Left lung (tissue), 4 donors: ENCODE measurements at regions not wholly inside any gene's neighbourhood (a gene's known extent, or its start where the extent isn't known, plus 50 kb on each side); places are given as distances from the start of the nearest gene placed in this dataset.
A peak's percentile ranks its signal among the peaks of the same experiment; 100 is the strongest.

Source experiments
- ATAC-seq: fragments of 200-7000 bp; cut with Tn5 transposase; one replicate; pipeline ENCODE4 v1.9.1; 2020; ENCODE audit warnings: moderate library complexity
- DNase-seq, 4 donors: peaks; one replicate each; pipeline ENCODE4 v3.0.0-alpha.2; 2013 to 2020
- H3K27ac ChIP-seq, 2 donors: fragments of 200-600 bp; sonication (generic) in 1 of 2; one replicate each; pipeline versions ENCODE4 v1.5.0 to v1.8.0; 2020 to 2021
- H3K27me3 ChIP-seq, 2 donors: fragments of 200-600 bp; sonication (generic) in 1 of 2; one replicate each; pipeline versions ENCODE4 v1.5.0 to v1.8.0; 2020 to 2021
- H3K36me3 ChIP-seq, 2 donors: fragments of 200-600 bp; sonication (generic) in 1 of 2; one replicate each; pipeline versions ENCODE4 v1.5.0 to v1.8.0; 2020 to 2021
- H3K4me1 ChIP-seq, 2 donors: fragments of 200-600 bp; one replicate each; pipeline ENCODE4 v1.8.0; 2021
- H3K4me3 ChIP-seq, 2 donors: fragments of 200-600 bp; sonication (generic) in 1 of 2; one replicate each; pipeline versions ENCODE4 v1.5.0 to v1.8.0; 2020 to 2021; ENCODE audit warnings: mild to moderate bottlenecking in 1 of 2
- H3K9me3 ChIP-seq, 2 donors: fragments of 200-600 bp; sonication (generic) in 1 of 2; one replicate each; pipeline versions ENCODE4 v1.5.0 to v1.8.0; 2020 to 2021
- CTCF ChIP-seq, 2 donors: fragments of 200-600 bp; sonication (generic) in 1 of 2; IDR thresholded peaks; one replicate each; pipeline versions ENCODE4 v1.5.0 to v1.8.0; 2021; ENCODE audit warnings: antibody characterized with exemption in 2 of 2
- intact Hi-C, 2 donors: fragments of 100-400 bp; cut with DNase I; formaldehyde crosslinking; loops; one replicate each; pipeline versions ENCODE4 v1.11.2 to v1.14.2; 2022
- donor health status: DM: no; HTN: yes; CAD: no.
- donor health status: DM: no; HTN: no; CAD: no.

DNA sequence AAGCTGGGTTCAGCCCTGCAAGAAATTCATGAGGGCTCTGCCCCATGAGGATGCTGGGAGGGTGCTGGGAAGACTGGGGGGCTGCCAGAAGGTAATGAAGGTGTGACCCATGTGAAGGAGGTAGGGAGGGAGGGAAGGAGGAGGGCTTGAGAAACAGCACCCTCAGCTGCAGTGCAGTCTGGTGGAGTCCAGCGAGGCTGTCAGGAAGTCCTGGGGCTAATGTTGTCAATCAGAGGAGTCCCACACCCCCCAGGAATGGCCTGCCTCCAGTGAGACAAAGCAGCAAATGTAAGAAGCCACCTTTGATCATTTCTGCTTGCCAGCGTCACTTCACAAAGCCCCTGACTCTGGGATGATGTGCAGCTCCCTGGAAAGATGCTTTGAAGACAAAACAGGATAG lies 248.4 kb downstream of the SH3BP4 start:
- no peak for TF ChIP-seq CTCF (IDR thresholded peaks at IDR 0.05)
- no peak for DNase-seq
- H3K36me3 ChIP-seq: no peaks in the 10 kb centered on the region
- no peak for ATAC-seq
- no peaks in the 10 kb centered on the region for H3K27me3 ChIP-seq
- H3K27ac ChIP-seq: no peak overlapping the region
- no peaks in the 10 kb centered on the region for H3K4me1 ChIP-seq
- intact Hi-C loops: no loop called here
- H3K4me3 ChIP-seq: no peak overlapping the region
- no peaks in the 10 kb centered on the region for H3K9me3 ChIP-seq

DNA sequence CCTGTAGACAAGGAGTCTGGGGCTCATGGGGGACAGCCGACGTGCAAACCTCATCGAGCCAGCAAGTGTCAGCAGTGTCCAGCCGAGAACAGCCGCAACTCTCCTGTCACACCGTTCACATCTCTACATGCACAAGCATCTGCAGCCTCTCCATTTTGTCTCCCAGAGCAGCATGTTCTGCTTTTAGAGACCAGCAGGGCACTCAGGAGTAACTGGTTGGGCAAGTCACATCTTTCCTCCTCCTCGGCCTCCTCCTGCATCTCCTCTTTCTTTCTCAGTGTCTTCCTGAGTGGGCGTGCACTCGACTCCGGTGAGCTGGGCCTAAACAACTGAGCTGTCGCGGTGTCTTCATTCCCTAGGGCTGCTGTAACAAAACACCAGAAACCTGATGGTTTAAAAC lies 249.9 kb downstream of the SH3BP4 start:
- Histone ChIP-seq H3K4me1 (no peaks in the 10 kb centered on the region), H3K9me3 (no peaks in the 10 kb centered on the region), H3K27me3 (no peaks in the 10 kb centered on the region), H3K27ac (no peak overlapping the region), H3K36me3 (no peaks in the 10 kb centered on the region), H3K4me3 (no peak overlapping the region)
- no peak for DNase-seq
- no peak for TF ChIP-seq CTCF (IDR thresholded peaks at IDR 0.05)
- intact Hi-C loops: no loop called here
- no peak for ATAC-seq

DNA sequence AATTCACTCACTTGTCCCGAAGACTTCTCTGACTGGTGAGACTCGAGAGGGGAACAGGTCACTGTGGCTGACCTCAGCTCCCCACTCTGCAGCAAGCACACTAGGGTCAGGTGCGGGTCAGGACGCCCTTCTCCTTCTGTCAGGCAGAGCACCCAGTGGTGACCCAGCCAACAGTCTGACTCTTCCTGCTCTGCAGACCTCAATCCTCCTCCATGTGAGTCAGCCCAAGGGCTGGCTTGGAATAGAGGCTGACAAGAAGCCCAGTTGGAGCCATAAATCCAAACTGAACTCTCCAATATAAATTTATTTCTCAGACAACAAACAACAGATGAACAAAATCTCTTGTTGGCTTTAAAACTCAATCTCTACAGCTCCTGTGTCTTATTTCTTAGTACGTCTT lies 253.1 kb downstream of the SH3BP4 start:
- peak; percentile 37 for ATAC-seq
- Histone ChIP-seq H3K4me3 (no peak overlapping the region), H3K27me3 (no peaks in the 10 kb centered on the region), H3K36me3 (no peaks in the 10 kb centered on the region), H3K9me3 (no peaks in the 10 kb centered on the region), H3K4me1 (no peaks in the 10 kb centered on the region), H3K27ac (no peak overlapping the region)
- DNase-seq: no peak
- no peak for TF ChIP-seq CTCF (IDR thresholded peaks at IDR 0.05)
- intact Hi-C loops: no loop called here

- Histone ChIP-seq H3K27me3 (no peaks in the 10 kb centered on the region), H3K4me3 (no peak overlapping the region), H3K9me3 (no peaks in the 10 kb centered on the region), H3K4me1 (no peaks in the 10 kb centered on the region), H3K36me3 (no peaks in the 10 kb centered on the region), H3K27ac (no peak overlapping the region)
- intact Hi-C loops: no loop called here
- TF ChIP-seq CTCF (IDR thresholded peaks at IDR 0.05): no peak
- ATAC-seq: no peak
- no peak for DNase-seq
Measured at GRCh38 chr2:235206399-235206798, 254.6 kb downstream of the SH3BP4 start.

DNA sequence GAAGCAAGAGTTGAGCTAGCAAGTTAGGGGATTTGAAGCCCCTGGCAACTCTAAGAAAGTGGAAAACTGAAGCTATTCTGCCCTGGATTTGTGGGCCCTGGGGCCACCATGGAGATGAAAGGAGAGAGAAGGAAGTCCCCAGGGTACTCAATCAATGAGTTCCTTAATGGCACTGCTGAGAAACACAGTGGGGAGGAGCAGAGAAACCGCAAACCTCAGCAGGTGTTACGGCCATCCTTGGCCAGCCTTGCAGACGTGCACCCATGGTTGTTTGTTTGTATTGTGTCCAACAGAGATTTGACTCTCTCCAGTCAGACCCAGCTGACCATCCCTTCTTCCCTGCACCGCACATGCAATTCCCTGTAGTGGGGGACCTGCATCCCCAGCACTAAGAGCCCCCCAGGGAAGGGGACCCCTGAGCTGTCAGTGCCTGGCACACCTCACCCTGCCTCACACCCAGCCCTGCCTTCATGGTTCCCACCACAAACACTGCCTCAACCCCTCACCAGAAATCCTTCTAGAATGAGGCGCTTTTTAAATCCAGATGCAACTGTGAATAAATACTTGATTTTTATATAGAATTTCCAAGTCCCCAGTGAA lies 255.3 kb downstream of the SH3BP4 start:
- no peak overlapping the region for H3K4me3 ChIP-seq
- intact Hi-C loops: no loop called here
- H3K27ac ChIP-seq: no peak overlapping the region
- H3K9me3 ChIP-seq: no peaks in the 10 kb centered on the region
- H3K36me3 ChIP-seq: no peaks in the 10 kb centered on the region
- ATAC-seq: no peak
- H3K4me1 ChIP-seq: no peaks in the 10 kb centered on the region
- no peak for TF ChIP-seq CTCF (IDR thresholded peaks at IDR 0.05)
- H3K27me3 ChIP-seq: no peaks in the 10 kb centered on the region
- DNase-seq: no peak
